T47D (cell line): ENCODE measurements at regions not wholly inside any gene's neighbourhood (a gene's known extent, or its start where the extent isn't known, plus 50 kb on each side); places are given as distances from the start of the nearest gene placed in this dataset.

Experiments used
- DNase-seq, 2 experiments: peaks; one replicate each; pipeline versions ENCODE4 v3.0.0 to v3.0.0-alpha.2; 2011 to 2012; ENCODE audit warnings: low read depth in 1 of 2, low spot score in 1 of 2
- JUND ChIP-seq: IDR thresholded peaks from 2 replicates; pipeline ENCODE4 v1.6.1; 2012; ENCODE audit warnings: low read depth
- in situ Hi-C: cut with HindIII; loops from 2 replicates; pipeline ENCODE4 v1.10.0; 2016; ENCODE audit warnings: low sequenced_read_pairs, low pct_unique_long_range_greater_than_20kb

GRCh38 chr16:63578791-63579190, 1542.6 kb upstream of the CDH8 start:
- no peak for DNase-seq
- in situ Hi-C loops, result no loop called here
- TF ChIP-seq JUND, result no peak

DNA sequence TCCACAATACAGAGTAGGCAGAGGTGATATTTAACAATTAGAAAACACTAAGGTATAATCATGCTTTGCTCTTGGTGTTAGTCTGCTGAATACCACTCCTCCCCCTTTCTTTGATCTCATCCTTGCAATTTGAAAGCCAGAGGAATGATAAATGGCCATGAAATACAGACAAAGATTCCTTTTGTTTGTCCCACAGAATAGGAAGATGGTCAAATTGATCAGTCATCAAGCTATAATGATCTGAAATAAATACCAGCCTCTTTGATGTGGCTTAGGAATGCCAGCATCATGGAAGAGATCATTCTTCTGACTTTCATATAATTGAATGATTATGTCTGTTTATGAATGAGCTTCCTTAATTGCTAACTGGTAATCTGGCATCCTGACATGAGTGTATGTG, 1541.7 kb upstream of the CDH8 start:
- no peak for DNase-seq
- TF ChIP-seq JUND, result no peak
- in situ Hi-C loops, result no loop called here

DNA sequence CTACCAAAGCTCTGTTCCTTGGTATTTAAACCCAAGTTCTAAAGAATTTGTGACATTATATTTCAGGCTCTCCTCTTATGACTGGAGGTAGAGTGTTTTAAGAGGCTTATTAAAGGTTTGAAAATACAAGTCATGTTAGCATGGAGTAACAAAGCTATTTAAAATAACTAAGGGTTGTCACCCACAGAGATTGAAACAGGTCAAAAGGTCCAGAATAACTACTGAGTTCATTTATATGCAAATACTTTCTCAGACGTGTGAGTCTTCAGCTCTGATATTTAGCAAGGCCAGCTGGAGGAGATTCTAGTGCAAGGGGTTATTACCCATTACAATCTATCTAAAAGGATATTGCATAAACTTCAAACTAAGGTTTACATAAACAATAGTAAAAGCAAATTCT, 1538.8 kb upstream of the CDH8 start:
- in situ Hi-C loops, result no loop called here
- no peak for DNase-seq

GRCh38 chr16:63568164-63568563, 1531.9 kb upstream of the CDH8 start:
- in situ Hi-C loops, result no loop called here
- TF ChIP-seq JUND, result no peak
- no peak for DNase-seq

More for the DNA sequence above, 1538.8 kb upstream of the CDH8 start:
- no peak for TF ChIP-seq JUND

DNA sequence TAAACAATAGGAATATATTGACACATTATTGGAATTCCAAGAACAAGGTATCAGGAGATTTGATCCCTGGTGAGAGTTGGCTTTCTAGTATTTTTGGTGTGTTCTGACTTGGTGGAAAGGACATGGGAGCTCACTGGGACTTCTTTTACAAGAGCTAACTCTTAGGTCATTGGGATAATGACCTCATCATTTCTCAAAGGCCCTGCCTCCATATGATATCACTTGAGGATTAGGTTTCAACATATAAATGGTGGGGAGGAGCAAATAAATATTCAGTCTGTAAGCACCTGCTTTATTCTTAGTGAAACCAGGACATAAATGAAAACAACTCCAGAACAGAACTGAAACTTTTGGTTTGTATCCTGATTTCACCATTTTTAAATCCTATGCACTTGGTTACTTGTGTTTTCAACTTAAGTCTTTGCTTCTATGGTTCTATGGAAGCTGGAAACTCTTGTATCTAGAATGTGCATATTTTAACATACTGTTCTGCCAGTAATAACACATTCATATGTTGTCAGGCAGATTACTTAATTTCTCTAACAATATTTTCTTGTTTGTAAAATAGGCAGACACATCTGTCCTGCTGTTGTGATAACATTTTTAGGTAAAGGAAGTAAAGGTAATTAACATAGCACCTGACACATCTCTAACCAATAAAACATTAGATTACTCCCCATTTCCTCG, 1527.7 kb upstream of the CDH8 start:
- TF ChIP-seq JUND, result no peak
- in situ Hi-C loops, result no loop called here
- DNase-seq, result no peak

GRCh38 chr16:63553980-63554379, 1517.7 kb upstream of the CDH8 start:
- in situ Hi-C loops, result no loop called here

GRCh38 chr16:63539276-63539675, 1503.0 kb upstream of the CDH8 start:
- no peak for TF ChIP-seq JUND
- DNase-seq, result no peak
- in situ Hi-C loops, result no loop called here

More at GRCh38 chr16:63553980-63554379, 1517.7 kb upstream of the CDH8 start:
- no peak for DNase-seq
- TF ChIP-seq JUND, result no peak

GRCh38 chr16:63530974-63531373, 1494.7 kb upstream of the CDH8 start:
- DNase-seq, result no peak
- no peak for TF ChIP-seq JUND

DNA sequence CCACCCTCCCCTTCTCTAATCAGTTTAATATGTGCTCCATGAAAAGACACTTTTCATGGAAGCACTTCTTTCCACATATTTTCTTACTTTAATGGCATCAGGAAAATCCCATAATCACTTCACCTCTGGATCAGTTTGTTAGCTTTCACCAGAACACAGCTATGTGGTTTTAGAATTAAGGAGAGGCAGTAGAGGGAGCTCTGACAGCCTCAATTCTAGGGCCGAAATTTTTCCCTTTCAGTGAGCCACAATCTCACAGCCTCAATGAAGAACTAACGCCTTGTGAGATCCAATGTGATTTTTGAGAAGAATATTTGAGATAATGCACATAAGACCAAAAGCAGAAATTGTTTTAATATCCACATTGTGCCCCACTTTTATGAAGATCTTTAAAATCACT, 1494.0 kb upstream of the CDH8 start:
- TF ChIP-seq JUND, result no peak

More at GRCh38 chr16:63530974-63531373, 1494.7 kb upstream of the CDH8 start:
- in situ Hi-C loops, result no loop called here

DNA sequence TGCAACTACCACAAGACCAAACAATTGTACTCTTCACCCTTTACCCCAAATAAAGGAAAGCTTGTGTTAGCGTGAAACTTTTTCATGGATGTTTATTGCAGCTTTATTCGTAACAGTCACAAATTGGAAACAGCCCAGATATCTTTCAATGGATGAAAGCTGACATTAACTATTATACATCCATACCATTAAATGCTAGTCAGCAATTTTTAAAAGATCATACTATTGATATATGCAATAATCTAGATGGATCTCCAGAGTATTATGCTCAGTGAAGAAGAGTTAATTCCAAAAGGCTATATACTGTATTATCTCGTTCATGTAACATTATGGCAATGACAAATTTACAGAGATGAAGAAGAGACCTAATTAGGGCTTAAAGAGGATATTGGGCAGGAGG, 1491.2 kb upstream of the CDH8 start:
- no peak for TF ChIP-seq JUND
- in situ Hi-C loops, result no loop called here
- DNase-seq, result no peak

More for the DNA sequence above, 1494.0 kb upstream of the CDH8 start:
- in situ Hi-C loops, result no loop called here
- DNase-seq, result no peak

DNA sequence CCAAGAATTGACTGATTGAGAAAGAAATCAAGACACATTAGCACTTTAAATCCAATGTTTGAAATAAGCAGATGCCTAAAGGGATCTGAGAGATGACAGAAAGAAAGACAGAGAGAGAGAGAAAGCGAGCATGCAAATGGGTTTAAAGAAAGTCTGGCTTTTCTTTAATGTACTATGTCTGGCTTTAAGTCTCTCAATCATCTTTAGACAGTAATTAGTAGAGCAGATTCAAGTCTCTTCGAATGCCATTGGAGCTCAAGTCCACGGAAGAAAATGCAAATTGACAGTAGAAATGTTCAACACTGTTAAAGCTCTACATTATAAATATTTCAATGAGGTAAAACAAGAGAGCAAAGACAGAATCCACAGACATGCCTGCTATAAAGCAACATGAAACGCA, 1480.2 kb upstream of the CDH8 start:
- TF ChIP-seq JUND, result no peak
- no peak for DNase-seq
- in situ Hi-C loops, result no loop called here

DNA sequence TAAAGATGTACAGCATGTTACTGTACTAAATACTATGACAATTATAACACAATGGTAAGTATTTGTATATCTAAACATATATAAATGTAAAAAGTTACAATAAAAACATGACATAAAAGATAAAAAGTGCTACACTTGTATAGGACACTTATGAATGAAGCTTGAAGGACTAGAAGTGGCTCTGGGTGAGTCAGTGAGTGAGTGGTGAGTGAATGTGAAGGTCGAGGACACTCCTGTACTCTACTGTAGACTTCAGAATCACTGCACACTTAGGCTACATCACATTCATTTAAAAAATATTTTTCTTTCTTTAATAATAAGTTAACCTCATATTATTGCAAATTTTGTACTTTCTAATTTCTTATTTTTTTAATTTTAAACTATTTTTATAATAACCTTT, 1476.7 kb upstream of the CDH8 start:
- TF ChIP-seq JUND, result no peak
- DNase-seq, result no peak
- in situ Hi-C loops, result no loop called here

DNA sequence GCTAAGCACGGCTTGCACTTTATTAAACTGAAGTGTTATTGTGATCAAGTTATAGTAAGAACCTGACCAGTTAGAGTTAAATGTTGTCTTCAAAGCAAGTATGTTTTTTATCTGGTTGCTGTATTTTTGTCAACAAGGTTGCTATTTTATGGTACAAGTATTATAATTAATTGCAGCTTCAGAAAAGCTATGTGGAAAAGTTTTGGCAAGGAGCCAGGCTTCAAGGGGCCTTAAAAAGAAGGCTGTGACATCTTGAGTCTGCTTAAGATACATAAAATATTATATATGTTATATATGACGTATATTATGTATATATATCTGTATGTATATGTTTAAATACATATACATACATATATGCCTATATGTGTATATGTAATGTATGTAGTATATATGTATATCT, 1461.2 kb upstream of the CDH8 start:
- no peak for TF ChIP-seq JUND
- no peak for DNase-seq
- in situ Hi-C loops, result no loop called here

- DNase-seq, result no peak
- in situ Hi-C loops, result no loop called here
- no peak for TF ChIP-seq JUND
Measured at GRCh38 chr16:63496282-63496681, 1460.0 kb upstream of the CDH8 start.
